DMS 273 (cell line): ENCODE measurements at regions not wholly inside any gene's neighbourhood (a gene's known extent, or its start where the extent isn't known, plus 50 kb on each side); places are given as distances from the start of the nearest gene placed in this dataset.

Source experiments
- DNase-seq: peaks from one replicate; lab custom pipeline; 2025; ENCODE audit not compliant: unreplicated experiment; lab: John Stamatoyannopoulos, UW

- DNase-seq, result no peak
Measured at GRCh38 chr12:115160271-115161128, 476.5 kb upstream of the TBX3 start.

- no peak for DNase-seq
Measured at GRCh38 chr12:115158816-115159215, 474.8 kb upstream of the TBX3 start.

DNA sequence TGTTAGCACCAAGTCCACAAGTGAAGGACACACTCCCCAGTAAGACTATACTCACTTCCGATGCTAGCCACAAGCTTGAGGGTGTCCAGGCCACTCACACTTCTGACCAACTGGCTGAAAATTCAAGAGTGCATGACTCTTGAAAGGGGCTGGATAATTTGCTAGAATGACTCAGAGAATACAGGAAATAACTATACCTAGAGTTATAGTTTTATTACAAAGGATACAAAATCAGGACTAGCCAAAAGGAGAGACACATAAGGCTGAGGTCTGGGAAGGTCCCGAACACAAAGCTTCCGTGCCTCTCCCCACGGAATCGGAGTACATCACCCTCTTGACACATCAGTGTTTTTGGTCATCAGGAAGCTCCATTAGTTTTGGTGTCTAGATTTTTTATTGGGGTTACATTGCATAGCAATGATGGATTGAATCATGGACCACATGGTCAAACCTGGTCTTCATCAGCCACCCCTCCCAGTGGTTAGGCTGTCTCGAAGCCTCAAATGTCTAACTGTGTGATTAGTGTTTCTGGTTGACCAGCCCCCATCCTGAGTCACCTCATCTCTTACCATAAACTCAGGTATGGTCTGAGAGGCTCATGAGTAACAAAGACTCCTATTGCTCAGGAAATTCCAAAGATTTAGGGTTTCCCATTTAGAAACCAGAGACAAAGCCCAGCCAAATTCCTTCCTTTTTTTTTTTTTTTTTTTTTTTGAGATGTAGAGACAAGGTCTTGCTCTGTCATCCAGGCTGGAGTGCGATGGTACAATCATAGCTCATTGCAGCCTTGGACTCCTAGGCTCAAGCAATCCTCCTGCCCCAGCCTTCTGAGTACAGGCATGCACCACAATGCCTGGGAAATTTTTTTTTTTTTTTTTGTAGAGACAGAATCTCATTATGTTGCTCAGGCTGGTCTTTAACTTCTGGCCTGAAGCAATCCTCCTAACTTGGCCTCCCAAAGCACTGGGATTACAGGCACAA, 472.0 kb upstream of the TBX3 start:
- no peak for DNase-seq

GRCh38 chr12:115149685-115150378, 465.9 kb upstream of the TBX3 start:
- DNase-seq, result no peak

DNA sequence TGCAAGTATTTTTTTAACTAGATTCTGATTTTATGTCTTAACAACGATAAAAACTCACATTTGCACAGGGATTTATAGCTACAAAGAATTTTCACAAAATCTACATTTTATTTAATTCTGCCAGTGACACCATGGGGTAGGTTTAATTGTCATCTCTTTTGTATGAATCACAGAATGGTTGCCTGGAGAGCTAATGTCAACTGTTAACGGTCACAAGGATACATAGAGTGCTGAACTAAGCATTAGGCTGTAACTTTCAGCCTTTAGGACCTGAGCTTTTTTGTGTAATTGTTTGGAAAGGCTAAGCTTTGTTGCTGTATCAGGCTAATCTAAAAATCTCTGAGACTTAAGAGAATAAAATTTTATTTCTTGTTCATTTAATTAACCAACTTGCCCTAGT, 465.3 kb upstream of the TBX3 start:
- DNase-seq, result no peak

DNA sequence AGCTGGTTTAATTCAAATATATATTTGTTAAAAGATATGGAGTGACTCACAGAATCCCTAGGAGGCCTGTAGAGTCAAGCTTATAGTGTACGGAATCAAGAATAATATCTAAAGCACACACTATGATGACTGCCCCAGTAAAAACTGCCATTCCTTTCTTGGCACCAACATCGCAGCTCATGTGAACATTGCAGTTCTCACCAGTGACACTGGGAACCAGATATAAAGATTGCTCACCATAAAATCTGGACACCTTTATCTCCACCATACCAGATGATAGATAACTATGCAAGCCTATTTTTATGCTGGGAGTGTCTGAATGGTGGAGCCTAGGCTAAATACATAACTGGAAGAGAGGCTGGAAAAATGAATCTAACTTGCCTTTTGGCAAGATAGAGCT, 463.9 kb upstream of the TBX3 start:
- DNase-seq, result no peak

DNA sequence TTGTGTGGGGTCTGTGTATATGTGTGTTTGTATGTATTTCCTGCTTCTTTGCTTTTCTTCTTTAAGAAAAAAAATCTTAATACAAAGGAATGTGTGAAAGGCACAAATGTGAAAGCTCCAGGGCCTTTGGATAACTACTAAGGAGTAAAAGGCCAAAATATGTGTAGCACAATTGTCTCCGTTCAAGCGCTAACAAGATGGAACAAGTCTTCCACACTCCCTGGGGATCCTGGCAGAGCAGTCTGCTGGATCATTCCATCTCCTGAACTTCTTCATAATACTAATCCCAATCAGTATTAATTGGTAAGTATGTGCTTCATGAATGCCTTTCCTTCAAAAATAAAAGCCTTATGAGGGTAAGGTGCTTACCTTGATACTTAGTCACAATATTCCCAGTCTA, 462.5 kb upstream of the TBX3 start:
- no peak for DNase-seq

DNA sequence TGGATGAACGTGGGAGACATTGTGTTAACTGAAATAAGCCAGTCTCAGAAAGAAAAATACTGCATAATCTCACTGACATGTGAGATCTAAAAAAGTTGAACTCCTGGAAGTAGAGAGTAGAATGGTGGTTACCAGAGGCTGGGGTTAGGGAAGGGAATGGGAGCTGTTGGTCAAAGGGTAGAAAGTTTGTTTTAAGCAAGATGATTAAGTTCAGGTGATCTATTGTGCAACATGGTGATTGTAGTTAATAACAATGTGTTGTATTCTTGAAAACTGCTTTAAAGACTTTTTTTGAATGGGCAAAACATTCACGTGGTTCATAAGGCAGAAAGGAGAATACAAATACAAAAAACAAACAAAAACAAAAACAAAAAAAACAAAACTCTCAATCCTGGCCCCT, 460.4 kb upstream of the TBX3 start:
- DNase-seq, result no peak

DNA sequence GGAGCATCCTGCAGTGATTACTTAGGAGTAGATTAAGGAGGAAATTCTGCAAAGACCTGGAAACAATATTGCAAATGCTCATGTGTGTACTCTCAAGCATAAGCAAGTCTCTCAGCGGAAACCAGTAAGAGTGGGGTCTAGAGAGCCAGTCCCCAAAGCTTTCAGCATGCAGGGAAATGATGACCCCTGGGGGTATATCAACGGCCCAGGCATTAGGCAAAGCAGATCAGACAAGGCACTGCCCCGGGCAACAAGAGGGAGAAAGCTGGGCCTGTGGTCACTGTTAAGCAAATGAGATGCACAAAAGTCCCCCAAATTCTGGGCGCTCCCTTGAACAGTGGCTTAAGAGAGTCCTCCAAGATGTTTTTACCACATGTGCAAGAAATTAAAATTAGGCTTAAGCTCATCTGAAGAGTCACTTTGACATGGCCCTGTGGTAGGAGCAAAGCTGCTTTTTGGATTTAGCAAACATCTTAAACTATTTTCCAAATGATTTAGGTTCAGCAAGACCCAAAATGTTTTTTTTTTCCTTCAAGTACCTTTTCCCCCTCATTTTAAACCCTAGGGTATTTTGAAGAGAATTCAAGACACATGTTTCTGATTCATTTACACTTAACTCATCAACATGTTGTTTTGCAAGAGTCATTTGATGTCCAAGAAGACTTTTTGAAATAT, 457.1 kb upstream of the TBX3 start:
- no peak for DNase-seq

DNA sequence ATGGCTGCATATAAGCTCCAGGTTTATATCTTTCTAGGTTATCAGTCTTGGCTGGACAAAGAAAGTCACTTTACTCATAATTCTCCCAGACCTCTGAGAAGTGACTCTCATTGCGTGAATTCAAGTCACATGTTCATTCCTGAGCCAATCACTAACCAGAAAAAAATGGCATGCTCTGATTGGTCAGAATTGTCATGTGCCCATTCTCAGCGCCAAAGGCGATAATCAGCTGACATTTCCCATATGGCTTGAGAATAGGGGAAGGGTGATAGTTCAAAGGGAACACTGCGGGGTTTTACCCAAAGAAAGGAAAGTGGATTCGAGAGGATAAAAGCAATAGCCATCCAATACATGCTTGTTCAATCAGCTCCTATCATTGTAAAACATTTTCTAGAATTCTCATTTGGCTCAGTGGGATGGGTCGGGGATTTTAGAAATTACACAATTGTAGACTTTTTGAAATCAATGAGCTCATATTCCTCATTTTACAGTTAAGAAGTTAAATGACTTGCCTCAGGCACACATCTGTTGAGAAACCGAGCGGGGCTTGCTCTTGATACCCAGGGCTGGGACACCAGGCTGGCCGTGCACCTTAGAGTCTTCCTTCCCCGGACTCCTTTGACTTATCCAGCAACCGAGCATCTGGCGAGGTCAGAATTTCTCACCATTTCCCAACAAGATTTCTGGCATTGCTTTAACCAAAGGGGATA, 454.0 kb upstream of the TBX3 start:
- no peak for DNase-seq

DNA sequence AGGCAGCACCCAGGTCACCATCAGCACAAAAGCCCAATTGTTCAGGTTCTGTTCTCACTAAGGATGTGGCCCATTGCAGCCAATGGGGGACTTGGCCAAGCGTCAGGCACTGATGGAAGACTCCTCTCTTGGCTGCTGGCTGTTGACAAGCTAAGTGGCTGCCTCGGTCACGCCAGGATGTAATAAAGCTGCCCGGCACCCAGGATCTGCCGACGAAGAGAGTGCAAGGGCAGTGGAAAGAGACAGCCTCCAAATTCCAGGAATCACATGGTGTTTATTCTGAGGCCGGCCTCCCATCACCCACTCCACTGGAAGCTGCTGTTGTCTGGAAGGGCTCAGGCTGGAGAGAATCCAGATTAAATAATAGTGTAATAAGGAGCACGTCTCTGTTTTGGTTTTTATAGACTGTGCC, 451.8 kb upstream of the TBX3 start:
- DNase-seq, result no peak

DNA sequence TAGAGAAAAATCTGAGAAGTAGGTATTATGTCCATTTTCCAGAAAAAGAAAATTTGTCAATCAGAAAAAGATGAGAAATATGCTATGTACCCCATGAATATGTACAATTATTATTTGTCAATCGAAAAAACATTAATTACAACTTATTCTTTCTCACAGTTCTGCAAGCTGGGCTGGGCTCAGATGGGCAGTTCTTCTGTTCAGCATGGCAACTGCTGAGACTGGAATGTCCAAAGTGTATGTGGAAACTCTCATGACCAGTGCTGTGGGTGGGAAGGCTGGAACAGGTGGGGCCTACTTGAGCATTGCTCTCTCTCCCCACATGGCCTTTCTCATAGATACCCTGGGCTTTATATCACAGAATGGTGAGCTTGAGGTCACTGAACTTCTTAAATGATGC, 450.3 kb upstream of the TBX3 start:
- no peak for DNase-seq

DNA sequence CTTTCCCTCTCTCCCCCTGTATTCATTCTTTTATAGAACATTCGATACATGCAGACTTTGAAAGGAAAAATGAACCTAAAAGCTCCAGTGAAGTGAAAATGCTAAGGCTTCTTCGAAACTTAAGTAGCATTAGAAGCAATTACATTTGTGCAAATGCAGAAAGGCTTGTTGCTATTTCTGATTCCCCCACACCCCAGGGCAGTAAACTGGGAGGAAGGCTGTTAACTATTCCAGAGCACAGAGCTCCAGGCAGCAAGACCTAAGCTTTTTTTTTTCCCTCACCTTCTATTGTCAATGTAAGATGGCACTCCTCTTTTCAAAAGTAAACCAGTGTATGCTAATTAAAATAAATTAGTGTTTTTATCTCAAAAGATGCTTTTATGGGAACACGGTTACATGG, 448.9 kb upstream of the TBX3 start:
- no peak for DNase-seq

- DNase-seq, result no peak
Measured at GRCh38 chr12:115132145-115132544, 448.2 kb upstream of the TBX3 start.

GRCh38 chr12:115129727-115130126, 445.8 kb upstream of the TBX3 start:
- no peak for DNase-seq

GRCh38 chr12:115121053-115121452, 437.1 kb upstream of the TBX3 start:
- DNase-seq, result no peak

DNA sequence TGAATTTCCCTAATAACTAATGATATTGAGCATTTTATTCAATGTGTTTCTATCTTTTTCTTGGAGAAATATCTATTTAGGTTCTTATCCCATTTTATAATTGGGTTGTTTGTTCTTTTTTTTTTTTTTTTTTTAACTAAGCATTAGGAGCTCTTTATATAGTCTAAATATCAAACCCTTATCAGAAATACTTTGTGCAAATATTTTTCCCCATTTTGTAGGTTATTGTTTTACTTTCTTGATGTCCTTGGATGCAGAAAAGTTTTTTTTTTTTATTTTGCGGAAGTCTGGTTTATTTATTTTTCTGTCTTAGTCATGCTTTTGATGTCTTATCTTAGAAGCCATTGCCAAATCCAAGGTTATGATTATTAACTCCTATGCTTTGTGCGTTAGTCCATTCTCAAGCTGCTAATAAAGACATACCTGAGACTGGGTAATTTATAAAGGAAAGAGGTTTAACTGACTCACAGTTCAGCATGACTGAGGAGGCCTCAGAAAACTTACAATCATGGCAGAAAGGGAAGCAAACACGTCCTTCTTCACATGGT, 434.3 kb upstream of the TBX3 start:
- no peak for DNase-seq

- DNase-seq, result no peak
Measured at GRCh38 chr12:115114140-115114539, 430.2 kb upstream of the TBX3 start.

DNA sequence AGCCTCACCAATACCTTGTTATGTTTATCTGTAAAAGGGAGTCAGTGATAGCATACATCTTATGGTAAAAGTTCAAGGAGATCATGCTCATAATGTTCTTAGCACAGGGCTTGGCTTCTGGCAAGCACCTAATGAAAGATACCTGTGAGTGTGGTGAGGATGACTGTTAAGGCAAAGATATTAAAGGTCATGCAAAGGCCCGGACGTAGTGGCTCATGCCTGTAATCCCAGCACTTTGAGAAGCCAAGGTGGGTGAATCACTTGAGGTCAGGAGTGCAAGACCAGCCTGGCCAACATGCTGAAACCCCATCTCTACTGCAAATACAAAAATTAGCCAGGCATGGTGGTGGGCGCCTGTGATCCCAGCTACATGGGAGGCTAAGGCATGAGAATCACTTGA, 425.9 kb upstream of the TBX3 start:
- DNase-seq, result no peak
